HL-60 (cell line): ENCODE measurements at regions not wholly inside any gene's neighbourhood (a gene's known extent, or its start where the extent isn't known, plus 50 kb on each side); places are given as distances from the start of the nearest gene placed in this dataset.

Source experiments
- POLR2AphosphoS5 ChIP-seq: IDR thresholded peaks from 2 replicates; pipeline ENCODE4 v1.6.1; 2012; ENCODE audit warnings: low read depth
- TF ChIP-seq, protein P1 (sequence below): IDR thresholded peaks from one replicate; pipeline ENCODE4 v1.5.1; 2011; ENCODE audit warnings: low read length, control low read depth, inconsistent platforms; ENCODE audit not compliant: insufficient read depth

DNA sequence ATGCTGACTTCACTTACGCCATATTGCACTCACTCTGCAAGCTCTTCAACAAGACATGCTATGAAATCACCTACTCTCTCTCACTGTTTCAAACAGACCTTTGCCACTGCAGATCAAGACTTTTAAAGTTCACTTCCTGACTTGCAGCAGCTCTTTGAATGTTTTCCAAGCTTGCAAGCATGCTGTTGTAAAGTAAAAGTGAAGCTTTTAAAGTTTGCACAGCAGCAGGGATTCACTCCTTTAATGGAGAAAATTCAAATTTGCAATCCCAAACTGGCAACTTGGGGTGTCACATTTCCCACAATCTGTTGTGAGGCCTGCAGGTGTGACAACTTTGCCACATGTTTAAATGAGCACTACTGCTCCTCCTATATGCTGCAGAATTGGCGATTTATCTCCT, 270.9 kb downstream of the ALX1 start:
- TF ChIP-seq, protein P1, sequence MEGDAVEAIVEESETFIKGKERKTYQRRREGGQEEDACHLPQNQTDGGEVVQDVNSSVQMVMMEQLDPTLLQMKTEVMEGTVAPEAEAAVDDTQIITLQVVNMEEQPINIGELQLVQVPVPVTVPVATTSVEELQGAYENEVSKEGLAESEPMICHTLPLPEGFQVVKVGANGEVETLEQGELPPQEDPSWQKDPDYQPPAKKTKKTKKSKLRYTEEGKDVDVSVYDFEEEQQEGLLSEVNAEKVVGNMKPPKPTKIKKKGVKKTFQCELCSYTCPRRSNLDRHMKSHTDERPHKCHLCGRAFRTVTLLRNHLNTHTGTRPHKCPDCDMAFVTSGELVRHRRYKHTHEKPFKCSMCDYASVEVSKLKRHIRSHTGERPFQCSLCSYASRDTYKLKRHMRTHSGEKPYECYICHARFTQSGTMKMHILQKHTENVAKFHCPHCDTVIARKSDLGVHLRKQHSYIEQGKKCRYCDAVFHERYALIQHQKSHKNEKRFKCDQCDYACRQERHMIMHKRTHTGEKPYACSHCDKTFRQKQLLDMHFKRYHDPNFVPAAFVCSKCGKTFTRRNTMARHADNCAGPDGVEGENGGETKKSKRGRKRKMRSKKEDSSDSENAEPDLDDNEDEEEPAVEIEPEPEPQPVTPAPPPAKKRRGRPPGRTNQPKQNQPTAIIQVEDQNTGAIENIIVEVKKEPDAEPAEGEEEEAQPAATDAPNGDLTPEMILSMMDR: no peak
- no peak for TF ChIP-seq POLR2AphosphoS5
